ENCODE measurements at regions not wholly inside any gene's neighbourhood (a gene's known extent, or its start where the extent isn't known, plus 50 kb on each side); places are given as distances from the start of the nearest gene placed in this dataset.

DNA sequence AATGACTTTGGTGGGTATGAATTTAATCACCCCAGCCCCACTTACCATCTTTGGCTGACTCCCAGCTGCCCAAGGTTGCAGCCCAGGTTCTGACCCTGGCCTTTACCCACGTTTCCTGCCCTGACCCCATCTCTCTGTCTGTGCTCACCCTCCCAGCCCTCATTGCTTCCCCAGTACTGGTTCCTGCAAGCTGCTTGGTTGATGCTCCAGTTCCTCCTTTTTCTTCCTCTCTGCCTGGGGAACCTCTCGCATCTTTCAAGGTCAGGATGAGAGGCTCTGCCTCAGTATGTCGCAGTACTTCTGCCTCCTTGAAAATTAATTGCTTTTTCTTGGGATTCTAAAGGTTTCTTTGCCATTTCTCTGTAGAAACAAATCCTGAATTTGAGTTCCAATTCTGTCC, 263.8 kb upstream of the ZNF32 start:
- intact Hi-C loops (cut with DNase I): no loop called here
- DNase-seq: no peak
- TF ChIP-seq, protein P1, sequence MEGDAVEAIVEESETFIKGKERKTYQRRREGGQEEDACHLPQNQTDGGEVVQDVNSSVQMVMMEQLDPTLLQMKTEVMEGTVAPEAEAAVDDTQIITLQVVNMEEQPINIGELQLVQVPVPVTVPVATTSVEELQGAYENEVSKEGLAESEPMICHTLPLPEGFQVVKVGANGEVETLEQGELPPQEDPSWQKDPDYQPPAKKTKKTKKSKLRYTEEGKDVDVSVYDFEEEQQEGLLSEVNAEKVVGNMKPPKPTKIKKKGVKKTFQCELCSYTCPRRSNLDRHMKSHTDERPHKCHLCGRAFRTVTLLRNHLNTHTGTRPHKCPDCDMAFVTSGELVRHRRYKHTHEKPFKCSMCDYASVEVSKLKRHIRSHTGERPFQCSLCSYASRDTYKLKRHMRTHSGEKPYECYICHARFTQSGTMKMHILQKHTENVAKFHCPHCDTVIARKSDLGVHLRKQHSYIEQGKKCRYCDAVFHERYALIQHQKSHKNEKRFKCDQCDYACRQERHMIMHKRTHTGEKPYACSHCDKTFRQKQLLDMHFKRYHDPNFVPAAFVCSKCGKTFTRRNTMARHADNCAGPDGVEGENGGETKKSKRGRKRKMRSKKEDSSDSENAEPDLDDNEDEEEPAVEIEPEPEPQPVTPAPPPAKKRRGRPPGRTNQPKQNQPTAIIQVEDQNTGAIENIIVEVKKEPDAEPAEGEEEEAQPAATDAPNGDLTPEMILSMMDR (IDR thresholded peaks at IDR 0.05): no peak

DNA sequence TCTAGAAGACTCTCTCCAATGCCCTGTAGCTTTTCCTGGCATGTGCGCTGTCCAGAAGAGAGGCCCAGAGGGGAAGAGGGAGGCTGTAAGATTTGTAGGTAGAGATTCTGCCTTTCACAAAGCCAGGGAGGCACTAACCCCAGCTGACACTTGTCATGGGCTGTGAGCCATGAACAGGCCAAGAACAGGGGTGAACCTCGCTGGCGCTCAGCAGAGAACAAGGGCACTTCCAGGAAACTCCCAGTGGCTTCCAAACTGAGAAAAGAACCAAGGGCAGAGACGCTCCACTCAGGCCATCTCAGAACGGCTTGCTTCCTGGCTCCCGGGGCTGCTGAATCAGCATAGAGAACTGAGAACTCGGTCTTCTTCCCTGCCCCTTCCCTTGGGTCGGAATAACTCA, 257.8 kb upstream of the ZNF32 start:
- no peaks in the 10 kb centered on the region for H3K9me3 ChIP-seq
- peak in 1 of 4 donors; percentile 8 for DNase-seq
- no peaks in the 10 kb centered on the region for H3K36me3 ChIP-seq
- no peaks in the 10 kb centered on the region for H3K27me3 ChIP-seq
- H3K4me1 ChIP-seq: peaks cover 0 to 6% of the 10 kb centered on the region in 2 donors
- intact Hi-C loops (cut with DNase I): loop anchor here in 1 of 2 donors (10.0 kb wide), 1 partner anchor 212 kb away; no protein-coding TSS in a partner anchor
- TF ChIP-seq, protein P1 (IDR thresholded peaks at IDR 0.05): no peak
- no peak for ATAC-seq
- H3K4me3 ChIP-seq: no peak overlapping the region
- H3K27ac ChIP-seq: no peak overlapping the region

More for the DNA sequence above, 263.8 kb upstream of the ZNF32 start:
- H3K9me3 ChIP-seq: no peaks in the 10 kb centered on the region
- no peaks in the 10 kb centered on the region for H3K36me3 ChIP-seq
- ATAC-seq: no peak
- peaks cover 0 to 6% of the 10 kb centered on the region in 2 donors for H3K4me1 ChIP-seq
- no peak overlapping the region for H3K4me3 ChIP-seq
- H3K27ac ChIP-seq: no peak overlapping the region
- no peaks in the 10 kb centered on the region for H3K27me3 ChIP-seq

DNA sequence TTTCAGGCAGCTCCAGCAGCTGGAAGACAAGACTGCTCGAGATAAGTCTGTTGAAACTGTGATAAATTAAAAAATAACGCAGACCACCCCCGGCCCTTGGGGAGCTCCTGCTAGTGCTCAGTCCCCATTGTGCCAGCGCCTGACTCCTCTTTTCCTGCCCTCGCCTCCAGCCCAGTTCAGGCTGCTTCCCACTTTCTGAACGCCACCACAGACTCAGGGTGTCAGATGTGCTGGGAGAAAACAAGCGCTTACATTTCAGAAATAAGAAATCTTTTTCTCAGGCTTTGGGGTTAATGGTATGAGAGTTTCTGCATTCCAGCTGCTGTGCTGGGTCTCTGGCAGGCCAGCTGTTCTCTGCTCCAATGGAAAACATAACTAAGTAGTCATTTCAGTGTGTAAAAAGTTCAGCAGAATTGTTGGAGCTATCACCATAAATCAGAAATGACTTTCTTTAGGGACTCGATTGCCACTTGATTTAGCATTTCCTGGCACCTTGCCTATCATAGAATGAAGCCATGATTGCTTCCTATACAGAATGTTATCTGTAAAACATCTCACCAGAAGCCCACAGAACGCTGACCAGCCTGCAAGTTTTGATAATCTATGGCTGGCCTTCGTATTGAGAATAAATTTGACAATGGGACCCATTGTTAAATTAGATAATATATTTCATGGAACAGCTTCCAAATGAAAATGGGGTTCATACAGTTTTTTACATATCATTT, 257.0 kb upstream of the ZNF32 start:
- H3K4me3 ChIP-seq: no peak overlapping the region
- H3K9me3 ChIP-seq: no peaks in the 10 kb centered on the region
- H3K27ac ChIP-seq: no peak overlapping the region
- H3K36me3 ChIP-seq: no peaks in the 10 kb centered on the region
- intact Hi-C loops (cut with DNase I): loop anchor here in 1 of 2 donors (10.0 kb wide), 1 partner anchor 211 kb away; no protein-coding TSS in a partner anchor
- peak in 2 of 4 donors; percentile 75 to 84 for DNase-seq
- ATAC-seq: peak; percentile 53
- H3K27me3 ChIP-seq: no peaks in the 10 kb centered on the region
- peaks cover 0 to 6% of the 10 kb centered on the region in 2 donors for H3K4me1 ChIP-seq
- TF ChIP-seq, protein P1 (IDR thresholded peaks at IDR 0.05): no peak

DNA sequence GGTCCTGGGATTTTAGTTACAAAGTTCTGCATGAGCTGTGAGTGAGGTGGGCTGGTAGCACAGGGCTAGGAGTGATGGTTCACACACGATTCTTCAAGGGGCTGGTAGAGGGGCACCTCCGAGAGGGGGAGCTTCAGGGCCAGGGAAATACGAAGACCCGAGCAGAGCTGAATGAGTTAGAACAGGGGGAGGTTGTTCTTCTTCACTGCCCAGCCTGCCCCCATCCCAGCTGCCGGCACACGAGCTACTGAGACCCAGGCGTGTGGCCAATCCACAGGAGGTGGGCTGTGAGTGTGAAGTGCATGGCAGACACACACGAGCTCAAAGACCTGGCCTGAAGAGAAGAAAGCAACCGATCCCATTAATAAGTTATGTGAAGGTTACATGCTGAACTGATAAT, 256.2 kb upstream of the ZNF32 start:
- H3K36me3 ChIP-seq: no peaks in the 10 kb centered on the region
- H3K27me3 ChIP-seq: no peaks in the 10 kb centered on the region
- H3K9me3 ChIP-seq: no peaks in the 10 kb centered on the region
- no peak overlapping the region for H3K27ac ChIP-seq
- no peak overlapping the region for H3K4me3 ChIP-seq
- TF ChIP-seq, protein P1 (IDR thresholded peaks at IDR 0.05): no peak
- intact Hi-C loops (cut with DNase I): loop anchor here in 1 of 2 donors (10.0 kb wide), 1 partner anchor 210 kb away; no protein-coding TSS in a partner anchor
- peak in 1 of 4 donors; percentile 10 for DNase-seq
- ATAC-seq: no peak
- peaks cover 0 to 1% of the 10 kb centered on the region in 2 donors for H3K4me1 ChIP-seq

DNA sequence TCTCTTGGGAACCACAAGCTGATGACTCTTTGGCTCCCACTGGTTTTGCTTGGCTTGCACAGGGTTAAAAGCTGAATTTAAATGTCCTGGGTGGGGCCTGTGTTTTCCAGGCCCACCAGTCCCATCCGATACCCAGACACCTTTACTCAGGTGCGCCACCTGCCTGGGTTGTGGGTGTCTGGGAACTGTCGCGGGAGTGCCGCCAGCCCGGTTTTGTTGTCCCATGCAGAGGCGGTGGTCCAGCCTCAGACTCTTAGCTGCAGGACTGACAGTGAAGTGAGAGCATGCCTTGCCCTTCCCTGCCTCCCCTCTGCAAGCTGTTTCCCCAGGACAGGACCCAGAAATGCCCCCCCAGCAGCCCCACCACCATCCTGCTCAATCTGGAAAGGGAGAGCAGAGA, 255.6 kb upstream of the ZNF32 start:
- Histone ChIP-seq H3K9me3 (no peaks in the 10 kb centered on the region), H3K4me3 (no peak overlapping the region), H3K27ac (no peak overlapping the region), H3K4me1 (no peaks in the 10 kb centered on the region), H3K27me3 (no peaks in the 10 kb centered on the region), H3K36me3 (no peaks in the 10 kb centered on the region)
- TF ChIP-seq, protein P1 (IDR thresholded peaks at IDR 0.05): no peak
- ATAC-seq (no peak), DNase-seq (no peak)
- intact Hi-C loops (cut with DNase I): loop anchor here in 1 of 2 donors (10.0 kb wide), 1 partner anchor 210 kb away; no protein-coding TSS in a partner anchor
